A549 (cell line): ENCODE measurements at regions not wholly inside any gene's neighbourhood (a gene's known extent, or its start where the extent isn't known, plus 50 kb on each side); places are given as distances from the start of the nearest gene placed in this dataset.

Source experiments
- ATAC-seq, 2 experiments: fragments of 200-7000 bp in 1 of 2; fragments of >200 bp in 1 of 2; cut with Nextera tagmentation in 1 of 2; cut with Tn5 transposase in 1 of 2; 3 replicates each; pipeline versions ENCODE4 v1.8.0 to v1.9.1; 2018 to 2020; ENCODE audit warnings: mild to moderate bottlenecking in 1 of 2, moderate library complexity in 1 of 2
- CTCF ChIA-PET: fragments of 300-600 bp; sonication (Branson Sonifier 250); formaldehyde crosslinking; extraction: SDS; loops from one replicate; lab custom pipeline; 2021; ENCODE audit warnings: antibody characterized with exemption, inconsistent platforms; lab: Yijun Ruan, JAX
- POLR2A ChIA-PET: fragments of 350-600 bp; formaldehyde crosslinking; extraction: SDS; loops from one replicate; lab custom pipeline; 2021; ENCODE audit warnings: antibody characterized with exemption, inconsistent platforms; lab: Yijun Ruan, JAX
- DNase-seq, 2 experiments: peaks; one replicate each; pipeline versions ENCODE4 v3.0.0 to v3.0.0-alpha.2; 2011 to 2016; ENCODE audit warnings: low read depth in 1 of 2, low spot score in 1 of 2
- FAIRE-seq: peaks from 2 replicates; lab custom pipeline; 2011; peaks lifted over from hg19 to GRCh38; lab: Jason Lieb, UNC
- H3K27ac ChIP-seq, 2 experiments: fragments of >200 bp; sonication (Bioruptor Twin); formaldehyde crosslinking; 3 replicates each; pipeline ENCODE4 v1.5.1; 2016 to 2017
- H3K4me1 ChIP-seq: fragments of >200 bp; sonication (Bioruptor Twin); formaldehyde crosslinking; 3 replicates; pipeline ENCODE4 v1.6.1; 2016
- H3K4me2 ChIP-seq: fragments of >200 bp; sonication (Bioruptor Twin); formaldehyde crosslinking; 3 replicates; pipeline ENCODE4 v1.6.1; 2016
- H3K4me3 ChIP-seq: fragments of >200 bp; sonication (Bioruptor Twin); formaldehyde crosslinking; 3 replicates; pipeline ENCODE4 v1.5.1; 2016
- H3K9me3 ChIP-seq: fragments of >200 bp; sonication (Bioruptor Twin); formaldehyde crosslinking; 3 replicates; pipeline ENCODE4 v1.6.1; 2016
- ATOH8 ChIP-seq: fragments of 250-450 bp; sonication (Bioruptor Pico); IDR thresholded peaks from 2 replicates; pipeline ENCODE4 v1.5.0; 2020; ENCODE audit warnings: low read depth, mild to moderate bottlenecking, moderate library complexity
- BCL3 ChIP-seq: fragments of >200 bp; sonication (Bioruptor Twin); formaldehyde crosslinking; IDR thresholded peaks from 3 replicates; pipeline ENCODE4 v1.6.1; 2016
- CBX8 ChIP-seq: fragments of 200-600 bp; sonication (generic); IDR thresholded peaks from 2 replicates; pipeline ENCODE4 v1.6.1; 2016
- CEBPB ChIP-seq, 2 experiments: fragments of >200 bp in 1 of 2; sonication (Bioruptor Twin) in 1 of 2; formaldehyde crosslinking in 1 of 2; IDR thresholded peaks; 2 replicates each; pipeline ENCODE4 v1.6.1; 2012 to 2016
- CHD2 ChIP-seq: fragments of 150-350 bp; IDR thresholded peaks from 2 replicates; pipeline ENCODE4 v1.6.1; 2014; ENCODE audit warnings: low read length; ENCODE audit not compliant: partially characterized antibody
- CHD4 ChIP-seq: fragments of 200-600 bp; sonication (generic); IDR thresholded peaks from 2 replicates; pipeline ENCODE4 v1.6.1; 2016; ENCODE audit warnings: antibody characterized with exemption, mild to moderate bottlenecking, borderline replicate concordance
- EHMT2 ChIP-seq: fragments of 200-600 bp; sonication (generic); IDR thresholded peaks from 2 replicates; pipeline ENCODE4 v1.6.1; 2016; ENCODE audit warnings: antibody characterized with exemption, low read depth, mild to moderate bottlenecking, moderate library complexity
- FOSL2 ChIP-seq, 2 experiments: fragments of 450-650 bp in 1 of 2; fragments of >200 bp in 1 of 2; sonication (Bioruptor Twin) in 1 of 2; formaldehyde crosslinking; IDR thresholded peaks; 2 replicates each; pipeline versions ENCODE4 v1.5.0 to v1.6.1; 2016 to 2020; ENCODE audit warnings: mild to moderate bottlenecking in 1 of 2, moderate library complexity in 1 of 2
- HMGXB4 ChIP-seq: fragments of 250-450 bp; sonication (Bioruptor Pico); IDR thresholded peaks from 2 replicates; pipeline ENCODE4 v1.5.0; 2021; ENCODE audit warnings: mild to moderate bottlenecking, moderate library complexity, borderline replicate concordance
- JUNB ChIP-seq: fragments of >200 bp; sonication (Bioruptor Twin); formaldehyde crosslinking; IDR thresholded peaks from 2 replicates; pipeline ENCODE4 v1.6.1; 2016
- KDM1A ChIP-seq: fragments of 200-600 bp; sonication (generic); IDR thresholded peaks from 2 replicates; pipeline ENCODE4 v1.6.1; 2016; ENCODE audit warnings: low read depth, mild to moderate bottlenecking
- MAX ChIP-seq: IDR thresholded peaks from 2 replicates; pipeline ENCODE4 v1.6.1; 2012
- MAZ ChIP-seq: fragments of 150-350 bp; IDR thresholded peaks from 2 replicates; pipeline ENCODE4 v1.6.1; 2014; ENCODE audit warnings: antibody characterized with exemption, low read depth, low read length, borderline replicate concordance
- NFE2L2 ChIP-seq: fragments of 150-350 bp; conservative IDR thresholded peaks from 2 replicates; pipeline ENCODE4 v1.6.1; 2014; ENCODE audit warnings: low read length
- PHF8 ChIP-seq: fragments of 200-600 bp; sonication (generic); IDR thresholded peaks from 2 replicates; pipeline ENCODE4 v1.6.1; 2016; ENCODE audit warnings: low read depth, mild to moderate bottlenecking, antibody characterized with exemption, moderate library complexity, borderline replicate concordance
- POLR2A ChIP-seq: IDR thresholded peaks from 2 replicates; pipeline ENCODE4 v1.6.1; 2012; ENCODE audit warnings: mild to moderate bottlenecking, low read length
- RCOR1 ChIP-seq: fragments of 150-350 bp; IDR thresholded peaks from 2 replicates; pipeline ENCODE4 v1.6.1; 2014; ENCODE audit warnings: antibody characterized with exemption, low read length, low read depth
- REST ChIP-seq: fragments of 200-600 bp; sonication (generic); IDR thresholded peaks from 2 replicates; pipeline ENCODE4 v1.6.1; 2016; ENCODE audit warnings: antibody characterized with exemption, mild to moderate bottlenecking, moderate library complexity
- RFX5 ChIP-seq: fragments of 450-650 bp; IDR thresholded peaks from 2 replicates; pipeline ENCODE4 v1.7.1; 2014; ENCODE audit warnings: antibody characterized with exemption, mild to moderate bottlenecking, moderate library complexity
- RNF2 ChIP-seq: fragments of 200-600 bp; sonication (generic); IDR thresholded peaks from 2 replicates; pipeline ENCODE4 v1.6.1; 2016; ENCODE audit warnings: low read depth, mild to moderate bottlenecking, antibody characterized with exemption, moderate library complexity, borderline replicate concordance
- TP53 ChIP-seq: fragments of 250-450 bp; sonication (Bioruptor Pico); IDR thresholded peaks from 2 replicates; pipeline ENCODE4 v1.5.0; 2021; ENCODE audit warnings: mild to moderate bottlenecking, moderate library complexity
- ZNF302 ChIP-seq: fragments of 250-450 bp; sonication (Bioruptor Pico); IDR thresholded peaks from 2 replicates; pipeline ENCODE4 v1.9.0; 2021; ENCODE audit warnings: inconsistent platforms, mild to moderate bottlenecking, moderate library complexity
- WGBS: methylation state at CpG from one replicate; pipeline ENCODE4 v1.1.6; 2017; ENCODE audit errors: missing lambda C conversion rate; 5-methylcytosine and 5-hydroxymethylcytosine counted together

GRCh38 chr1:81590171-81590570 lies 210.6 kb upstream of the ADGRL2 start:
- ATAC-seq (no peak), DNase-seq (no peak), FAIRE-seq (no peak)
- Histone ChIP-seq H3K4me3 (no peak overlapping the region), H3K27ac (no peak overlapping the region), H3K9me3 (no peaks in the 10 kb centered on the region), H3K4me2 (no peak overlapping the region), H3K4me1 (no peaks in the 10 kb centered on the region)
- 35% methylated on average over 5 of the region's 5 CpGs for WGBS
- ChIA-PET CTCF (no interaction called here), POLR2A (no interaction called here)
- no peak for TF ChIP-seq RCOR1
- TF ChIP-seq JUNB, result no peak
- TF ChIP-seq EHMT2, result no peak
- no peak for TF ChIP-seq FOSL2 (IDR thresholded peaks at IDR 0.05)
- TF ChIP-seq FOSL2 (CRISPR knock-in tag; IDR thresholded peaks at IDR 0.05), result no peak
- TF ChIP-seq CHD2, result no peak
- no peak for TF ChIP-seq BCL3
- no peak for TF ChIP-seq ZNF302 (CRISPR knock-in tag)
- no peak for TF ChIP-seq CHD4
- no peak for TF ChIP-seq NFE2L2
- TF ChIP-seq POLR2A, result no peak
- no peak for TF ChIP-seq TP53 (CRISPR knock-in tag)
- no peak for TF ChIP-seq HMGXB4
- TF ChIP-seq MAX, result no peak
- no peak for TF ChIP-seq PHF8
- TF ChIP-seq CBX8, result no peak
- TF ChIP-seq RNF2, result no peak

GRCh38 chr1:81588149-81588548 lies 212.6 kb upstream of the ADGRL2 start:
- TF ChIP-seq BCL3 (no peak), JUNB (no peak), EHMT2 (no peak), REST (no peak), ZNF302 (CRISPR knock-in tag) (no peak), FOSL2 (IDR thresholded peaks at IDR 0.05) (no peak), FOSL2 (CRISPR knock-in tag; IDR thresholded peaks at IDR 0.05) (no peak), CHD4 (no peak), PHF8 (no peak), CEBPB (IDR thresholded peaks at IDR 0.05) (no peak), KDM1A (no peak), ATOH8 (CRISPR knock-in tag) (no peak), RFX5 (no peak), MAZ (no peak), CHD2 (no peak)
- no peaks in the 10 kb centered on the region for H3K4me1 ChIP-seq
- no peak overlapping the region for H3K27ac ChIP-seq
- no peaks in the 10 kb centered on the region for H3K9me3 ChIP-seq
- H3K4me3 ChIP-seq, result no peak overlapping the region
- FAIRE-seq, result no peak
- WGBS, result 59% methylated on average over 3 of the region's 3 CpGs
- no peak for DNase-seq
- ChIA-PET CTCF (no interaction called here), POLR2A (no interaction called here)
- no peak for ATAC-seq
- no peak overlapping the region for H3K4me2 ChIP-seq
